ENCODE measurements at regions not wholly inside any gene's neighbourhood (a gene's known extent, or its start where the extent isn't known, plus 50 kb on each side); places are given as distances from the start of the nearest gene placed in this dataset.

DNA sequence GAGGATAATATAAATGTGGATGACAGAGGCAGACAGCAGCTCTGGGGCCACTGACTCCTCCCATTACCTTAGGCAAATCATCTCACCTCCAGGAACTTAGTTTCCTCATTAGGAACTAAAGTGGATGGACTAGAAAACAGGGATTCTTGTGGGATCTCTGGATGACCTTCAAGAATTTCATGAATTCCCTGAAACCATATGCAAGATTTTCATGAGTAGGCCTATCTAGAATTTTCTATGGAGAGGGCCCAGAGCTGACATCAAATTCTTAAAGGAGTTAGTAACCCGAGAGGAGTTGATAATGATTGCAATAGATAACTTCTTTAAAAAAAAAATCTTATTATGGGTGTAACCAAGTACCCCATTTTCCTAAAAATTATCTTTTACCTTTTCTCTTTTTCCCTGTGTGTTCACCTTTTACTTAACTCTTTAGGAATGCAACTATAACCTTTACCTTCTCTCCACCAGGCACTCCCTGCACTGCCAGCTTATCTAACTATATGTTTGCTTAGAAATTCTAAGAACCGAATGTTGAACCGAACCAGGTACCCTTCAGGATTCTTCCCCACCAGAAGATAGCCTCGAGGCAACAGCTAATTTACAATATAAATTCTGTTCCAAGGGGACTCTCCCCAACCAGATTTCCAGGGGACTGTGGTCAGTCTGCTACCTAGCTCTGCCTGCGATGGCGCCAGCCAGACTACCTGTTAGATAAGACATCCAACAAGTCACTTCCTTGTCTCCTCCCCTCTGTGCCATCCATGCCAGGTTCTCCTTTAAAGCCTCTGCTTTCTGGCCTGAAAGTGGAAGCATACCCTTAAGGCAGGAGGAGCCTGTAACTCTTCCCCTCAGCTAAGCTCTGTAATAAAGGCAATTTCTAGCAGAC is 86.0 kb downstream of the GCNT4 start:
- TF ChIP-seq USF2 (IDR thresholded peaks at IDR 0.05; ENCODE audit: borderline replicate concordance, low read depth, low read length), result no peak
- TF ChIP-seq CTCF (IDR thresholded peaks at IDR 0.05 in 2 of 3, conservative IDR thresholded peaks at IDR 0.05 in 1 of 3; ENCODE audit: control insufficient read depth in 2 of 3, extremely low read depth in 1 of 3, insufficient read depth in 1 of 3, low read depth in 3 of 3, low read length in 3 of 3), result no peak
- TF ChIP-seq EZH2 (IDR thresholded peaks at IDR 0.05; ENCODE audit: borderline replicate concordance, control insufficient read depth, low read depth, low read length), result no peak
- TF ChIP-seq EP300 (IDR thresholded peaks at IDR 0.05; ENCODE audit: borderline replicate concordance in 1 of 2, control insufficient read depth in 1 of 2, low read depth in 2 of 2, low read length in 2 of 2), result no peak
